Pulmonary artery endothelial cell (primary cell): ENCODE measurements at regions not wholly inside any gene's neighbourhood (a gene's known extent, or its start where the extent isn't known, plus 50 kb on each side); places are given as distances from the start of the nearest gene placed in this dataset.

Experiments used
- DNase-seq: peaks from one replicate; pipeline ENCODE4 v3.0.0-alpha.2; 2011; ENCODE audit warnings: low read depth, low spot score

DNA sequence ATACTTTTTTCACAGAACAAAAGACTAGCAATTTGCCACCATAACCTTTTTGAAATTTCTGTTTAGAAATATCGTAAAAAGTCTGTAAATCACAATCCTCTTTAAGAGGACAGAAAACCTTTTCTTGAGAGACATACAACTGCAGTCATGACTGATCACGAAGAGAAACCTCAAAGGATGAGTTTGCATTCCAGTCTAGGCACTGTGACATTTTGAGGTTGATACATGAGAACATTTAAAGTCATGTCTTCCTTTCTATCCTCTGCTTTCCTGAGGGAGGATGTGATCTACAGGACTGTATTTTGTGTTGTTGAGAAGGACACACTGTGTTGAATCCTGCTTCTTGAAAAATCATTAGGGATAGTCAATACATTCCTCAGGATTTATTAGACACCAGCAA, 476.7 kb upstream of the CCDC179 start:
- DNase-seq, result no peak

DNA sequence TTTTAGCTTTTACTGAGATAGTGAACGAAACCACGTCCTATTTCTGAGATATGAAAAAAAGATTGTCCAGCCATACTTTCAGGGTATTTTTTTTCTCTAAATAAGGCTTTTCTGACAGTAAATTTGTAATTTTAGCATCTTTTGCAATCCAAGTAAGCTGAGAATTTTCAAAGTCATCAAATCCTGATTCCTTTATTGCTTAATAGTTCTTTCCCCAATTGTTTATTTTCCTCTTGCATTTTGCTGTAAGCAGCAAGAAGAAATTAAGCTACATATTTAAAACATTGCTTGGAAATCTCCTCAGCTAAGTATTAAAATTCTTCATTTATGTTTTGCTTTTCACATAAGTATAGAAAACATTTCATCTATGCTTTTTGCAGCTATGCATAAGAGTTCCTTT, 493.3 kb upstream of the CCDC179 start:
- no peak for DNase-seq

DNA sequence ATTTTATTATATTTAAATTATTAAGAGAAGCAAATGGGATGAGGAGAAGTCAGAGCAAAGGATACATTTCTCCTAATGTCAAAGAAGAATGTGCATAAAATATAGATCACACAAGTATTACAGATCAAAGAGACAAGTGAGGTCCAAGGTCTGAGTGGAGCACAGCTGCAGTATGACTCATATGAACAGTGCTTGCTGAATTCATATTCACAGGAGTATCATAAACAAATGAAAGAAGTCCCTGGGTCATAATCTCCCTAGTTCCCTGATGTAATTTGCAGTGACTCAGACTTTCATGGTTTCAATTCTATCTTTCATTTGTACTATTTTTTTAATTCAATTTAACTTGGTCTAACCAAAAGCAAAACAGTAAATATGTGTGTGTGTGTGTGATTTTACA, 499.0 kb upstream of the CCDC179 start:
- peak; percentile 63 for DNase-seq

DNA sequence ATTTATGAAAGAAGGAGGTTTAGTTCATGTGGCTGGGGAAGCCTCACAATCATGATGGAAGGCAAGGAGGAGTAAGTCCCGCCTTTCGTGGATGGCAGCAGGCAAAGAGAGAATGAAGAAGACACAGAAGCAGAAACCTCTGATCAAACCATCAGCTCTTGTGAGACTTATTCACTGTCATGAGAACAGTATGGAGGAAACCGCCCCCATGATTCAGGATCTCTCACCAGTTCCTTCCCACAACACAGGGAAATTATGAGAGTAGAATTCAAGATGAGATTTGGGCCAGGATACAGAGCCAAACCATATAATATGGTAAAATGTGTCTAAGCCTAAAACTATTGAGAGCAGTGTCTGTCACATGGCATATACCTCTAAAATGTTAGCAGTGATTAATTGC, 503.8 kb upstream of the CCDC179 start:
- no peak for DNase-seq

DNA sequence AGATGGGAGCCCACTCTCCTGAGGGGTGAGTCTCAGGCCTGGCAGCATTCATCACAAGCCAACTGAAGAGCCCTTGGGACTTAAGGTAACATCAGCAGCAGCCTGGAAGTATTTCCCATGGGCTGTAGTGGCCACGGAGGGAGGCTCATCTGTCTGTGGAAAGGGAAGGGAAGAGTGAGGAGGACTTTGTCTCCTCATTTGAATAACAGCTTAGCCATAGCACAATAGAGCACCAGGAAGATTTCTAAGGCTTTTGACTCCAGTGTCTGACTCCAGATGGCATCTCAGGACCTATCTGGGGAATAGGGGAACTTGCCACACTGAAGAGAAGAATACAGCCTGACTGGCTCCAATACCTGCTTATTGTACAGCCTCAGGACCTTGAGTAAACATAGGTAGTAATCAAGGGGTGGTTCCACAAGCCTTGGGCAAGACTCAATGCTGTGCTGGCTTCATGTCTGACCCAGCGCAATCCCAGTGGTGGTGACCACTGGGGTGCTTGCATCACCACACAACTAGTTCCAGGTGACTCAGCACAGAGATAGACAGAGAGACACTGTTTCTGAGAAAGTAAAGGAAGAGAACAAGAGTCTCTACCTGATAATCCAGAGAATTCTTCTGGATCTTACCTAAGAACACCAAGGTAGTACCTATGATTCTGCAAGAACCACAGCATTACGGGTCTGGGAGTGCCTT, 510.5 kb upstream of the CCDC179 start:
- no peak for DNase-seq

DNA sequence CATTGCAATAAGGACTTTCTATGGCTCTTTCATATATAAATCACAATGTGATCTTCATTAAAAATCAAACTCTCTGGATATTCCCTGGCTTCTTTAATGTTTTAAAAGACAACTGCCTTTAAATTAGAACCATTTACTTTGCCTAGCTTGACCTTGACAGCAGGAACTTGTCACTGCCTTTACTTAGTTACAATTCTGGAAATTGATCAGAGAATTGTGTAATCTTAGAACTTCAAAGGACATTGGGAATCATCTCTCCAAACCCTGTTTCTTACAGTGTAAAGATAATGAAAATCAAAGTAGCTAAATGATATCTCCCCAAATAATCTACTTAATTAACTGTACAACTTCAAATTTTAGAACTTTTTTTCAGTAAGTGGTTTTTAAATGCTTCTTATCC, 517.6 kb upstream of the CCDC179 start:
- no peak for DNase-seq

DNA sequence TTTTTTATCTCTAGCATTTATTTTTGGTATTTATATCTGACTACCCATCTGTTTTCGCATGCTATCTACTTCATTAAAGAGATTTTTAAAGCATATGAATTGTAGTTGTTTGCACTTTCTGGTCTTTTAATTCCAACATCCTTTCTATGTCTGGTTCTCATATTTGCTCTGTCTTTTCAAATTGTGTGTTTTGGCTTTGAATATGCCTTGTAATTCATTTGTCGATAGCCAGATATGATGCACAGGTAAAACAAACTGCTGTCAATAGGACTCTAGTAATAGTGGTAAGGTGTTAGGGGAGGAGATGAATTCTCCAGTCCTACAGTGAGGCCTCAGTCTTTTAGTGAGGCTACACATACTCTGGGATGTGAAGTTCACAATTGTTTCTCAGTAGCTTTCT, 530.8 kb upstream of the CCDC179 start:
- DNase-seq, result no peak

DNA sequence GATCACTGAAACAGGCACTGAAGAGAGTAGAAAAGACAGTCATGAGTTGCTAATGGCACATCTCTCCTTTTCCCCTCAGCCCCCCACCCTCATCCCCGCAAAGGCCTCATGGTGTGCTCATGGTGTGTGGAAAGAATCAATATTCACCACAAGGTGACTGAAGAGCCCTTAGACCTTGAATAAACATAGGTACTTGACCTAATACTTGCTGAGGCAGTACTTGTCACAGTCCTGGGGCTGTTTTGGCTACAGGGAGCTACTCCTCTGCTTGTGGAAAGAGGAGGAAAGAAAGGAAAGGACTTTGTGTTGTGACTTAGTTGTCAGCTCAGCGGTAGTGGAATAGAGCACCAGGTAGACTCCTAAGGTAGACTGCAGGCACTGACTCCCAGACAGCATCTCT, 537.8 kb upstream of the CCDC179 start:
- DNase-seq, result no peak

DNA sequence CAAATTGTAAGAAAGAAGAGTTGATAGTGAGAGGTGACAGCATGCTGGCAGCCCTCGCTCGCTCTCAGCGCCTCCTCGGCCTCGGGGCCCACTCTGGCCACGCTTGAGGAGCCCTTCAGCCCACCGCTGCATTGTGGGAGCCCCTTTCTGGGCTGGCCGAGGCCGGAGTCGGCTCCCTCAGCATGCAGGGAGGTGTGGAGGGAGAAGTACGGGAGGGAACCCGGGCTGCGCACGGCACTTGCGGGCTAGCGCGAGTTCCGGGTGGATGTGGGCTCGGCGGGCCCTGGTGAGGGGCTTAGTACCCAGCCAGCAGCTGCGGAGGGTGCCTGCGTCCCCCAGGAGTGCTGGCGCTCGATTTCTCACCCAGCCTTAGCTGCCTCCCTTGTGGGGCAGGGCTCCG, 539.7 kb upstream of the CCDC179 start:
- DNase-seq, result no peak

DNA sequence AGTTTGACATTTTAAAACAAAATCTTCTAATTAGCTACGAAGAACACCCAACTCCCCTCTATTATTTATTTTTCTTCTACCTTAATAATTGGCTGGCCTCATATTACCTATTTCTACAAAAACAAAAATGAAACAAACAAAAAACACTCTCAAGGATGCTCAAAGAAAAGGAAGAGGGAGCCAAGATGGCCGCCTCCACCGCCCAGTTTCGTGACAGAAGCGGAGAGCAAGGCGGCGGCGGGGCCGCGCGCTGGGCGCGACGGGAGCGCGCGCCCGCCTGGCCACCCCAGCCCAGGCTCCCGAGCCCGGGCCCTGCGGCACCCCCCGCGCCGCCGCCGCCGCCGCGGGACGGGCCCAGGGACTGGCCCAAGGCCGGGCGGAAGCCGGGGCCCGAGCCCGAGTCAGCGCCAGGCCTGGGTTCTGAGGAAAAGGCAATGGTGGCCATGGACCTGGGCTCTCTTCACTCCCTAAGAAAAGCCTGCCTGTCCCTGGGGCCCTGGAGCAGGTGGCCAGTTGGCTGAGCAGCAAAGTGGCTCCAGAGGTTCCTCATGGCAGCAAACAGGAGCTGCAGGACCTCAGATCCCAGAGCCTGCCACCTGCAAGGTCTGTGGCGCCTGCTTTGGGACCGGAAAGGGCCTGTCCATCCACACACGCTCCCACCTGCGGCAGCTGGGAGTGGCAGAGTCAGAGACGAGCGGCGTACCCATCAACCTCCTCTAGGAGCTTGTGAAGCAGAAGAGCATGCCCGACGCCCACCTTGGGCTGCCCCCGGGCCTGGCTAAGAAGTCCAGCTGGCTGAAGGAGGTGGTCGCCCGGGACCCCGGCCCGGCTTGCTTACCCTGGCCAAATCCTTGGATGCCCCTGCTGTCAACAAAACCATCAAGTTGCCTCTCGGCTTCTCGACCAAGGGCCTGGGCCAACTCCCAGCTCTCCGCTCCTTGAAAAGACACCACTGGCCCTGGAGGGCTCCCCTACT, 543.2 kb upstream of the CCDC179 start:
- DNase-seq, result no peak

DNA sequence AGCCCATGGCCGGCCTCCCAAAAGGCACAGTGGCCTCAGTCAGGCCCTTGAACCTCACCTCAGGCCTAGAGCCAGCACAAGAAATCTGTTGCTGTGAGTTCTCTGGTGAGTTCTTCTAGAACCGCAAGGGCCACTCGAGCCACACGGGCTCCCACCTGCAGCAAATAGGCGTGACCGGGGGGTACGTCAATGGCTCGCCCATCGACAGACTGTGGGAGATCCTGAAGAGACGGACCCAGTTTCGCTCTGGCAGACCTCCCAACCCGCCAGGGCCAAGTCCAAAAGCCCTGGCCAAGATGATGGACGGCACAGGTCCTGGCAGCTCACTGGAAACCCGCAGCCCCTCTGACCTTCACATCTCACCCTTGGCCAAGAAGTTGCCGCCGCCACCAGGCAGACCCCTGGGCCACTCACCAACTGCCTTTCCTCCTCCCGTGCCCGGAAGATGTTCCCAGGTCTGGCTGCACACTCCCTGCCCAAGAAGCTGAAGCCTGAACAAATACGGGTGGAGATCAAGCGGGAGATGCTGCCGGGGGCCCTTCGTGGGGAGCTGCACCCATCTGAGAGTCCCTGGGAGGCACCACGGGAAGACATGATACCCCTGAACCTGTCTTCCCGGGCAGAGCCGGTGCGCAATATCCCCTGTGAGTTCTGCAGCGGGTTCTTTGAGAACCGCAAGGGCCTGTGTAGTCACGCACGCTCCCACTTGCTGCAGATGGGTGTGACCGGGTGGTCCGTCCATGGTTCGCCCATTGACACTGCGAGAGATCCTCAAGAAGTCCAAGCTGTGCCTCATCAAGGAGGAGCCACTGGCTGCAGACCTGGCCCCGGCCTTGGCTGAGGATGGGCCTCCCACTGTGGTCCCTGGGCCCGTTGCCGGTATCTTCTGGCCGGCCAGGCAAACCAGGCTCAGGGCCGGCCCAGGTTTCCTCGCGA, 544.2 kb upstream of the CCDC179 start:
- DNase-seq, result no peak

DNA sequence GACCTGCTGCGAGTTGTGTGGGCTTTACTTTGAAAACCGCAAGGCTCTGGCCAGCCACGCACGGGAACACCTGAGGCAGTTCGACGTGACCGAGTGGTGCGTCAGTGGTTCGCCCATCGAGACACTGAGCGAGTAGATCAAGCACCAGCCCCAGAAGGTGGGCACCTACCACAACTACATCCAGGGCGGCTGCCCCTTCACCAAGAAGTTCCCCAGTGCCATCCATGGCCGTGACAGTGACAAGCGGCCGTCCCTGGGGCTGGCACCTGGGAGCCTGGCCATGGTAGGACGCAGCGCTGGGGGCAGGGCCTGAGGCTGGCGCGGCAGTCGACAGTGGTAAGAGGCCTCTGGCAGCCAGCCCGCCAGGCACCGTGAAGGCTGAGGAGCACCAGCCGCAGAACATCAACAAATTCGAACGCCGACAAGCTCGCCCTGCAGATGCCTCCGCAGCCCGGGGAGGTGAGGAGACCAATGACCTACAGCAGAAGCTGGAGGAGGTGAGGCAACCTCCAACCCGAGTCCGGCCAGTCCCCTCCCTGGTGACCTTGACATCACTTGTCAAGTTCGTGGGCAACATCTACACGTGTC, 545.2 kb upstream of the CCDC179 start:
- no peak for DNase-seq

DNA sequence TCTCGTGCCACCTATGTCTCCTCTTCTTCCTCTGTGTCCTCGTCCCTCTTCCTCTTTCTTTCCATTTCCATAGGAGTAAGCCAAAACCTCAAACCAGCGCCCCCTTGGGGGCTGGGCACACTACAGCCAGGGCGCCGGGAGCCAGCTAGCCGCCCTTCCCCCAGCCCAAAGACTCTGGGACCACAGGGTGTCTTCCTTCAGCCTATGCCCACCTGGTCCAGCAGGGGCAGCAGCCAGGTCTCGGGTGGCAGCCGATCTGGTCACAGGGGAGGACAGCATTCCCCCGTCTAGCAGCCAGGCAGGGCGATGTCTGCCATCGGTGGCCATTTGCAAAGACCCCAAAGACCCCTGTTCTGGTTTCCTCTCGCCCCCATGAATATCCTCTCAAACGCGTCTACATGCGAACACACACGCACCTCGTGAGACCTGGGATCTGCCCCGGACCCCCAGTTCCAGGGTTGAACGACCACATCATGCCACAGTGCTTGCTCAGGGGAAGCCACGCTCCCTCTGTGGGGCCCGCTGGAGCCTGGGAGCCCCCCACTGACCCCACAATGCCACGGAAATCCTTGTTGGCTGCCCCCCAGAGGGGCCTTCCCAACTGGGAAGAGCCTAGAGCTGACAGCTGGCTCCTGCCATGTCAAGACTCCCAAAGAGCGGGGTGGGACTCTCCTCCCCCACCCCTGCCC, 546.0 kb upstream of the CCDC179 start:
- no peak for DNase-seq

DNA sequence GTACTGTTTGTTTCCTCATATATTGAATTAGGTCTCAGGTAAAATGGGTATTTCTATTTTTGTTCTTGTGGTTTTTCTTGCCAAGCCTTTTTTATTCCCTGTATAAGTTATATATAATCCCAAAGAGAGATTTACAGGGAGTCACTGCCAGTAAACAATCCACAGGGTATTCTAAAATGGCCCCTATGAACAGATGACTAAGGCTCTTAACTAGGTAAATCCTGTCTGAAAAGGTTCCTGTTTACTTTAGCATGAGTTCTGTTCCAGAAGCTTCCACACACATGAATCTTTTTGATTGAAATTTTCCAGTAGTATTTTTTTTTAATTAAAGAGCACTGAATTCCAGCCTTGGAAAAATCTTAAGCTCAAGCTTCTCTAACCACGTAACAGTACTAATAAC, 552.8 kb upstream of the CCDC179 start:
- no peak for DNase-seq

DNA sequence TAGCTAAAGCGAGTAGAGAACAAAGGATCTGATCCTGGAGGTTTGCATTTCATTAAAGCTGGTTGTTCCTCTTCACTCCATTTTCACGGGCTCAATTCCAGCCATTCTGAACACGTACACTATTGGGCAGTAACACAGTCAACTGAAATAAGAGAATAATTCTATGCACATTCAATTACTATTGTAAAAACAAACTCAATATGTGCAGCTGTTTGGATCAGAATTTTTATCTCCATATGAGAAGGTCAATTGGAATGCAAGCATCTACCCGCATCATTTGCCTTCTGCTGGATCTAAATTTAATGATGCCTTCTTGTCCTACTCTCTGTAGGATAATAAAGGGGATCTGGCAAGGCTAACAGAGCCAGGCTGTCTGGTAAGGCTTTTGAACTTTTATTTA, 562.8 kb upstream of the CCDC179 start:
- DNase-seq, result no peak

DNA sequence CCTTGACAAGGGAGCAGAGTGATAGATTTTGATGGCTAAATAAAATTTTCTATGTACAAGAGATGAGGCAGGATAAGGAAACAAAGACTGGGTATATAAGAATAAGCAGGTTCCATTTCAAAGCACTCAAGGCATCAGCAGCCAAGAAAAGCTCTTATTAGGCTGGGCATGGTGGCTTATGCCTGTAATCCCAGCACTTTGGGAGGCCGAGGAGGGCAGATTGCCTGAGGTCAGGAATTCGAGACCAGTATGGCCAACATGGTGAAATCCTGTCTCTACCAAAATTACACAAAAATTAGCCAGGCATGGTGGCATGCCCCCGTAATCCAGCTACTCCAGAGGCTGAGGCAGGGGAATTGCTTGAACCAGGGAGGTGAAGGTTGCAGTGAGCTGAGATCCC, 563.4 kb upstream of the CCDC179 start:
- no peak for DNase-seq

DNA sequence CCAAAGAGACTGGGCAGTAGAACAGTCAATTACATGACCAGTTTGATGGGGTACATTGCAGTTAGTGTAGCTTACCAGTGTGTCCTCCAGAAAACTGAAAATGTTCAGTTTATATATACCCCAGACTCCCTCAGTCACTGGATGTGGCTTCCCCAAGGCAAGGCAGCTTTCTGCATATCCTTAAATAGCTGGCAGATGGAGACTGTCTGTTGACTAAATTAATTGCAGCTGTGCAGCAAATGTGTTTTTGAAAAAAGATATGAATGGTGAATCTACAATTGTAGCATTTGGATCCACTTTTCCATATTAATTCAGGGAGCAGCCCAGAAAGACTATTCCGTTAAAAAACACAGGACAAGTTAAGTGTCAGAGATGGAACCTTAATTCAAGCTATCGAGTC, 565.1 kb upstream of the CCDC179 start:
- DNase-seq, result no peak

DNA sequence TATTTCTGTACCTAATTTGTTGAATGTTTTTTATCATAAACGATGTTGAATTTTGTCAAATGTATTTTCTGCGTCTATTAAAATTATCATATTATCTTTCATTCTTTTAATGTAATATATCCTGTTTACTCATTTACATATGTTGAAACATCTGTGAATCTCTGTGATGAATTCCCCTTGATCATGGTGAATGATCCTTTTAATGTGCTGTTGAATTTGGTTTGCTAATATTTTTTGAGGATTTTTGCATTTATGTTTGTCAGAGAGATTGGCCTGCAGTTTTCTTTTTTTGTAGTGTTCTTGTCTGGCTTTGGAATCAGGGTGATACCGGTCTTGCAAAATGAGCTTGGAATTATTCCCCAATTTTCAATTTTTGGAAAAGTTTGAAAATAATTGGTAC, 569.3 kb upstream of the CCDC179 start:
- no peak for DNase-seq

DNA sequence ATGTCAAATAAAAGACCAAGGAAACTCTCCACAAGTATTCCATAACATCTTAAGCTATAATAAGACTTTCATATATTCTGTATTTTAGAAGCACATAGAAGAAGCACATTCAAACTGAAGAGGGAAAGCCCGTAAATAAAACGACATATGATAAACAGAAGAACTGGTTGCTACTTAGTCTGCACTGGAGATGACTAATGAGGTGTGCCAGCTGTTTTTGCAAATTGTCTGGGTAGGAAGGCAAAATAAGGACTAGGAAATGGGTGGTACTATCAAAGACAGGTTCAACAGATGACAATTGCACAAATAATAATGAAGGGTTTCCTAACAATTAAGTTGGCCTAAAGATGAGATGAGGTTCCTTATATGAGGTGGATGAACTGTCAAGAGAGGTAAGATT, 593.2 kb upstream of the CCDC179 start:
- DNase-seq, result no peak

DNA sequence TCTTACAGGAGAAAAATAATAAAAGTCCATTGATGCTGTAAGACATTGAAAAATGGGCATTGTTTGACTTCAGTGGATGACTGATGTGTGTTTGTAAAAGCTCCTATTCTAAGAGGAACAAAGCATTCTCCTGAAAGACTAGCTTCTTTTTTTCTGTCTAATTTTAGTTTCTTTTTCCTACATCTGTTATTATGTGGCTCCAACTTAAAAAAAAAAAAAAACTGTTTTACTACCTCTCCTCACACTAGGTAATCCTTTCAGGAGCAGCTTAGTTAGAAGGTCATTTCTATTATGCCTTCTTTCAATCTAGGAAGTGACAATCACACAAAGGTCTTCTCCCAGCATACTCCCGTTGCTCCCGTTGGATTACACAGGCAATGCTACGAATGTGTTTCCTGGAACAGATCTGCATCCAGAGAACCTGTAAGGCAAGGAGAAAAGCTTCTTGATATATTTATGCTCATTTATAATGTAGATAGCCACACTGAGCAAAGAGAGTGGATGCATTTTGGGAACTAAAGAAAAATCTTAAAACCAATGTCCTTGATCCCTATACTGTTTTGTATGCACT, 595.1 kb upstream of the CCDC179 start:
- DNase-seq, result no peak
